ENCODE measurements at regions not wholly inside any gene's neighbourhood (a gene's known extent, or its start where the extent isn't known, plus 50 kb on each side); places are given as distances from the start of the nearest gene placed in this dataset.

- H3K9me3 Mint-ChIP-seq = peaks cover 16% of the 10 kb centered on the region
- H3K4me1 Mint-ChIP-seq (ENCODE audit: low read depth) = no peaks in the 10 kb centered on the region
- H3K36me3 Mint-ChIP-seq (ENCODE audit: low read depth) = peaks cover 10% of the 10 kb centered on the region
- no peak for TF ChIP-seq CTCF (IDR thresholded peaks at IDR 0.05)
- DNase-seq = no peak
- no peaks in the 10 kb centered on the region; the same call in 1 of the 2 replicates for H3K27me3 Mint-ChIP-seq (ENCODE audit: insufficient read depth)
- no peak overlapping the region for H3K27ac Mint-ChIP-seq
- H3K4me3 Mint-ChIP-seq = no peak overlapping the region
Observed at GRCh38 chr5:125257057-125257972, 510.9 kb upstream of the ZNF608 start.

- Mint-ChIP-seq H3K4me3 (no peak overlapping the region), H3K36me3 (ENCODE audit: low read depth) (peaks cover 10% of the 10 kb centered on the region), H3K27ac (no peak overlapping the region), H3K27me3 (ENCODE audit: insufficient read depth) (no peaks in the 10 kb centered on the region), H3K9me3 (peaks cover 16% of the 10 kb centered on the region), H3K4me1 (ENCODE audit: low read depth) (no peaks in the 10 kb centered on the region)
- DNase-seq = no peak
- no peak for TF ChIP-seq CTCF (IDR thresholded peaks at IDR 0.05)
Observed at GRCh38 chr5:125257997-125258396, 511.6 kb upstream of the ZNF608 start.

GRCh38 chr5:125258615-125259014 lies 512.2 kb upstream of the ZNF608 start:
- DNase-seq = no peak
- H3K27me3 Mint-ChIP-seq (ENCODE audit: insufficient read depth) = no peaks in the 10 kb centered on the region
- peaks cover 10% of the 10 kb centered on the region for H3K36me3 Mint-ChIP-seq (ENCODE audit: low read depth)
- H3K9me3 Mint-ChIP-seq = peaks cover 16% of the 10 kb centered on the region
- no peak overlapping the region for H3K27ac Mint-ChIP-seq
- no peak overlapping the region for H3K4me3 Mint-ChIP-seq
- peaks cover 5% of the 10 kb centered on the region; the same call in 1 of the 2 replicates for H3K4me1 Mint-ChIP-seq (ENCODE audit: low read depth)
- TF ChIP-seq CTCF (IDR thresholded peaks at IDR 0.05) = no peak

GRCh38 chr5:125261505-125262250 lies 515.2 kb upstream of the ZNF608 start:
- Mint-ChIP-seq H3K27ac (no peak overlapping the region), H3K36me3 (ENCODE audit: low read depth) (no peaks in the 10 kb centered on the region), H3K4me1 (ENCODE audit: low read depth) (peaks cover 8% of the 10 kb centered on the region; the same call in 1 of the 2 replicates), H3K9me3 (no peaks in the 10 kb centered on the region), H3K4me3 (no peak overlapping the region), H3K27me3 (ENCODE audit: insufficient read depth) (no peaks in the 10 kb centered on the region)
- DNase-seq = no peak
- no peak for TF ChIP-seq CTCF (IDR thresholded peaks at IDR 0.05)

- Mint-ChIP-seq H3K4me3 (no peak overlapping the region), H3K27me3 (ENCODE audit: insufficient read depth) (no peaks in the 10 kb centered on the region), H3K27ac (no peak overlapping the region), H3K36me3 (ENCODE audit: low read depth) (no peaks in the 10 kb centered on the region), H3K9me3 (no peaks in the 10 kb centered on the region), H3K4me1 (ENCODE audit: low read depth) (peaks cover 8% of the 10 kb centered on the region; the same call in 1 of the 2 replicates)
- TF ChIP-seq CTCF (IDR thresholded peaks at IDR 0.05) = no peak
- DNase-seq = no peak
Observed at GRCh38 chr5:125262782-125263181, 516.3 kb upstream of the ZNF608 start.

Measured in HFFc6 (cell line).